Mesendoderm (in vitro differentiated cells): ENCODE measurements at regions not wholly inside any gene's neighbourhood (a gene's known extent, or its start where the extent isn't known, plus 50 kb on each side); places are given as distances from the start of the nearest gene placed in this dataset.

Source experiments
- DNase-seq: peaks from one replicate; pipeline ENCODE4 v3.0.0; 2013
- H2AK5ac ChIP-seq: 2 replicates; pipeline ENCODE4 v1.6.1; 2013; ENCODE audit warnings: low read length, inconsistent platforms
- H2BK120ac ChIP-seq: 2 replicates; pipeline ENCODE4 v1.6.1; 2013; ENCODE audit warnings: low read depth, mild to moderate bottlenecking, low read length, moderate library complexity, mixed read lengths
- H2BK15ac ChIP-seq: replicated peaks from 2 replicates; pipeline ENCODE4 v1.6.1; 2013; ENCODE audit warnings: low read depth, mild to moderate bottlenecking, moderate library complexity
- H2BK5ac ChIP-seq: 2 replicates; pipeline ENCODE4 v1.6.1; 2013; ENCODE audit warnings: low read length, inconsistent platforms
- H3K18ac ChIP-seq: 2 replicates; pipeline ENCODE4 v1.6.1; 2013; ENCODE audit warnings: mild to moderate bottlenecking, low read length, mixed read lengths
- H3K23ac ChIP-seq: one replicate; pipeline ENCODE4 v1.6.1; 2013; ENCODE audit warnings: low read length
- H3K27ac ChIP-seq: 2 replicates; pipeline ENCODE4 v1.5.1; 2013; ENCODE audit warnings: low read depth, mild to moderate bottlenecking, inconsistent platforms, low read length, moderate library complexity
- H3K27me3 ChIP-seq: 2 replicates; pipeline ENCODE4 v1.6.1; 2013; ENCODE audit warnings: low read length, control low read depth, mild to moderate bottlenecking, inconsistent platforms; ENCODE audit not compliant: insufficient read depth, poor library complexity
- H3K36me3 ChIP-seq: 2 replicates; pipeline ENCODE4 v1.6.1; 2013; ENCODE audit warnings: low read length, inconsistent platforms; ENCODE audit not compliant: control insufficient read depth, insufficient read depth
- H3K4ac ChIP-seq: one replicate; pipeline ENCODE4 v1.6.1; 2013; ENCODE audit warnings: low read depth, mild to moderate bottlenecking, low read length, moderate library complexity
- H3K4me1 ChIP-seq: 2 replicates; pipeline ENCODE4 v1.6.1; 2013; ENCODE audit warnings: low read depth, low read length, inconsistent platforms; ENCODE audit not compliant: control insufficient read depth
- H3K4me2 ChIP-seq: 2 replicates; pipeline ENCODE4 v1.6.1; 2013; ENCODE audit warnings: low read length
- H3K4me3 ChIP-seq: 2 replicates; pipeline ENCODE4 v1.5.1; 2013; ENCODE audit warnings: mild to moderate bottlenecking, low read length
- H3K56ac ChIP-seq: one replicate; pipeline ENCODE4 v1.6.1; 2013; ENCODE audit warnings: low read length
- H3K79me1 ChIP-seq: 2 replicates; pipeline ENCODE4 v1.6.1; 2013; ENCODE audit warnings: low read length, inconsistent platforms
- H3K79me2 ChIP-seq: 2 replicates; pipeline ENCODE4 v1.6.1; 2013; ENCODE audit warnings: mild to moderate bottlenecking, low read length; ENCODE audit not compliant: control insufficient read depth, insufficient read depth
- H3K9ac ChIP-seq: 2 replicates; pipeline ENCODE4 v1.6.1; 2013; ENCODE audit warnings: low read length, inconsistent platforms
- H4K5ac ChIP-seq: one replicate; pipeline ENCODE4 v1.6.1; 2013; ENCODE audit warnings: low read length
- H4K8ac ChIP-seq: one replicate; pipeline ENCODE4 v1.6.1; 2013; ENCODE audit warnings: low read depth, mild to moderate bottlenecking, control low read depth, low read length, moderate library complexity
- WGBS: extraction: QIAGEN DNeasy Blood & Tissue Kit; methylation state at CpG from one replicate; pipeline ENCODE4 v1.1.7; 2013; ENCODE audit warnings: low lambda C conversion rate, missing lambda C conversion rate; ENCODE audit not compliant: insufficient coverage; ENCODE audit errors: extremely low coverage; 5-methylcytosine and 5-hydroxymethylcytosine counted together

GRCh38 chrX:123013141-123013540, 170.9 kb upstream of the GRIA3 start:
- Histone ChIP-seq H4K5ac (no peak overlapping the region), H3K79me2 (no peaks in the 10 kb centered on the region), H4K8ac (no peak overlapping the region), H2BK120ac (no peak overlapping the region), H3K56ac (no peak overlapping the region), H3K18ac (no peak overlapping the region), H3K4me1 (no peaks in the 10 kb centered on the region), H3K4ac (no peak overlapping the region), H3K4me2 (no peak overlapping the region), H3K36me3 (no peaks in the 10 kb centered on the region), H3K4me3 (no peak overlapping the region), H3K9ac (no peak overlapping the region), H3K79me1 (no peaks in the 10 kb centered on the region), H3K27me3 (no peaks in the 10 kb centered on the region), H2BK15ac (no peak overlapping the region), H2BK5ac (no peak overlapping the region), H2AK5ac (no peak overlapping the region), H3K27ac (no peak overlapping the region), H3K23ac (no peak overlapping the region)
- WGBS, result no CpG with 5 or more reads among the region's 1 CpG
- no peak for DNase-seq

GRCh38 chrX:123036401-123036800, 147.7 kb upstream of the GRIA3 start:
- Histone ChIP-seq H3K27ac (no peak overlapping the region), H3K4ac (no peak overlapping the region), H3K18ac (no peak overlapping the region), H3K4me1 (no peaks in the 10 kb centered on the region), H3K56ac (no peak overlapping the region), H3K36me3 (no peaks in the 10 kb centered on the region), H3K79me2 (no peaks in the 10 kb centered on the region), H3K4me2 (no peak overlapping the region), H2AK5ac (no peak overlapping the region), H3K23ac (no peak overlapping the region), H3K27me3 (no peaks in the 10 kb centered on the region), H2BK5ac (no peak overlapping the region), H3K79me1 (no peaks in the 10 kb centered on the region), H2BK15ac (no peak overlapping the region), H3K9ac (no peak overlapping the region), H2BK120ac (no peak overlapping the region), H3K4me3 (no peak overlapping the region), H4K8ac (no peak overlapping the region), H4K5ac (no peak overlapping the region)
- WGBS, result no CpG with 5 or more reads among the region's 3 CpGs
- DNase-seq, result no peak

GRCh38 chrX:123049071-123049625, 134.9 kb upstream of the GRIA3 start:
- no peaks in the 10 kb centered on the region for H3K79me1 ChIP-seq
- H4K5ac ChIP-seq, result no peak overlapping the region
- H2BK120ac ChIP-seq, result no peak overlapping the region
- no peak overlapping the region for H3K9ac ChIP-seq
- no CpG with 5 or more reads among the region's 3 CpGs for WGBS
- no peak overlapping the region for H3K4me3 ChIP-seq
- no peak overlapping the region for H3K18ac ChIP-seq
- H2BK5ac ChIP-seq, result no peak overlapping the region
- H4K8ac ChIP-seq, result no peak overlapping the region
- no peak overlapping the region for H3K4me2 ChIP-seq
- H2BK15ac ChIP-seq, result no peak overlapping the region
- H3K56ac ChIP-seq, result no peak overlapping the region
- no peak overlapping the region for H3K4ac ChIP-seq
- H3K4me1 ChIP-seq, result no peaks in the 10 kb centered on the region
- no peak overlapping the region for H2AK5ac ChIP-seq
- H3K27ac ChIP-seq, result no peak overlapping the region
- H3K27me3 ChIP-seq, result no peaks in the 10 kb centered on the region
- no peaks in the 10 kb centered on the region for H3K36me3 ChIP-seq
- H3K79me2 ChIP-seq, result no peaks in the 10 kb centered on the region
- no peak overlapping the region for H3K23ac ChIP-seq
- DNase-seq, result no peak

- no peaks in the 10 kb centered on the region for H3K36me3 ChIP-seq
- H2BK5ac ChIP-seq, result no peak overlapping the region
- H4K5ac ChIP-seq, result no peak overlapping the region
- H3K9ac ChIP-seq, result no peak overlapping the region
- H3K27me3 ChIP-seq, result no peaks in the 10 kb centered on the region
- no peak overlapping the region for H2BK120ac ChIP-seq
- no peaks in the 10 kb centered on the region for H3K79me1 ChIP-seq
- H3K56ac ChIP-seq, result no peak overlapping the region
- H3K4me2 ChIP-seq, result no peak overlapping the region
- H2AK5ac ChIP-seq, result no peak overlapping the region
- no peak overlapping the region for H3K27ac ChIP-seq
- no peak overlapping the region for H3K4ac ChIP-seq
- H4K8ac ChIP-seq, result no peak overlapping the region
- no peak overlapping the region for H3K18ac ChIP-seq
- no peak for DNase-seq
- H3K79me2 ChIP-seq, result no peaks in the 10 kb centered on the region
- no peak overlapping the region for H3K23ac ChIP-seq
- H3K4me3 ChIP-seq, result no peak overlapping the region
- H2BK15ac ChIP-seq, result no peak overlapping the region
- no peaks in the 10 kb centered on the region for H3K4me1 ChIP-seq
Observed at GRCh38 chrX:123060986-123061385, 123.1 kb upstream of the GRIA3 start.

- Histone ChIP-seq H3K27ac (no peak overlapping the region), H3K27me3 (no peaks in the 10 kb centered on the region), H4K8ac (no peak overlapping the region), H3K18ac (no peak overlapping the region), H4K5ac (no peak overlapping the region), H2AK5ac (no peak overlapping the region), H3K56ac (no peak overlapping the region), H3K4me3 (no peak overlapping the region), H3K23ac (no peak overlapping the region), H3K79me1 (no peaks in the 10 kb centered on the region), H3K79me2 (no peaks in the 10 kb centered on the region), H2BK120ac (no peak overlapping the region), H3K4ac (no peak overlapping the region), H3K9ac (no peak overlapping the region), H3K4me1 (no peaks in the 10 kb centered on the region), H3K4me2 (no peak overlapping the region), H2BK15ac (no peak overlapping the region), H2BK5ac (no peak overlapping the region), H3K36me3 (no peaks in the 10 kb centered on the region)
- DNase-seq, result no peak
Observed at GRCh38 chrX:123064053-123064452, 120.0 kb upstream of the GRIA3 start.

GRCh38 chrX:123072686-123073385, 111.2 kb upstream of the GRIA3 start:
- no peak overlapping the region for H3K9ac ChIP-seq
- WGBS, result no CpG with 5 or more reads among the region's 3 CpGs
- H2AK5ac ChIP-seq, result no peak overlapping the region
- DNase-seq, result no peak
- no peaks in the 10 kb centered on the region for H3K27me3 ChIP-seq
- H4K5ac ChIP-seq, result no peak overlapping the region
- no peaks in the 10 kb centered on the region for H3K36me3 ChIP-seq
- H2BK15ac ChIP-seq, result no peak overlapping the region
- H4K8ac ChIP-seq, result no peak overlapping the region
- H2BK120ac ChIP-seq, result no peak overlapping the region
- no peak overlapping the region for H3K4me3 ChIP-seq
- H3K79me2 ChIP-seq, result no peaks in the 10 kb centered on the region
- H3K79me1 ChIP-seq, result no peaks in the 10 kb centered on the region
- H3K27ac ChIP-seq, result no peak overlapping the region
- no peaks in the 10 kb centered on the region for H3K4me1 ChIP-seq
- H3K56ac ChIP-seq, result no peak overlapping the region
- H3K4ac ChIP-seq, result no peak overlapping the region
- no peak overlapping the region for H2BK5ac ChIP-seq
- no peak overlapping the region for H3K4me2 ChIP-seq
- no peak overlapping the region for H3K23ac ChIP-seq
- no peak overlapping the region for H3K18ac ChIP-seq
